ENCODE measurements at regions not wholly inside any gene's neighbourhood (a gene's known extent, or its start where the extent isn't known, plus 50 kb on each side); places are given as distances from the start of the nearest gene placed in this dataset.

- TF ChIP-seq CTCF (IDR thresholded peaks at IDR 0.05; ENCODE audit: borderline replicate concordance, extremely low read depth, low read length, poor library complexity, severe bottlenecking) (no peak), EZH2 (IDR thresholded peaks at IDR 0.05; ENCODE audit: borderline replicate concordance, low read depth, low read length, severe bottlenecking) (no peak)
These were observed 125.6 kb downstream of the LSM5 start for GRCh38 chr7:32364581-32364980.

Measured in DND-41 (cell line).